Testis (tissue), 2 donors: ENCODE measurements at regions not wholly inside any gene's neighbourhood (a gene's known extent, or its start where the extent isn't known, plus 50 kb on each side); places are given as distances from the start of the nearest gene placed in this dataset.

ENCODE experiments used
- DNase-seq: peaks from one replicate; pipeline ENCODE4 v3.0.0-alpha.2; 2019
- H3K27ac ChIP-seq, 2 donors: fragments of 200-600 bp; sonication (generic); one replicate each; pipeline ENCODE4 v1.5.1; 2019
- H3K27me3 ChIP-seq: fragments of 200-600 bp; sonication (generic); one replicate; pipeline ENCODE4 v1.5.1; 2019
- H3K36me3 ChIP-seq: fragments of 200-600 bp; sonication (generic); one replicate; pipeline ENCODE4 v1.5.1; 2017; ENCODE audit warnings: low read depth; ENCODE audit errors: missing control alignments
- H3K4me1 ChIP-seq: fragments of 200-600 bp; sonication (generic); one replicate; pipeline ENCODE4 v1.5.1; 2019
- H3K4me3 ChIP-seq, 2 donors: fragments of 200-600 bp; sonication (generic); one replicate each; pipeline ENCODE4 v1.5.1; 2017 to 2019
- H3K9me3 ChIP-seq: fragments of 200-600 bp; sonication (generic); one replicate; pipeline ENCODE4 v1.5.1; 2017
- POLR2A ChIP-seq: fragments of 450-650 bp; IDR thresholded peaks from one replicate; pipeline ENCODE4 v1.6.1; 2017; ENCODE audit warnings: antibody characterized with exemption, mild to moderate bottlenecking, moderate library complexity
- WGBS, 2 donors: methylation state at CpG; one replicate each; pipeline ENCODE4 v1.1.5; 2018; 5-methylcytosine and 5-hydroxymethylcytosine counted together
- intact Hi-C: fragments of 100-400 bp; cut with DNase I; formaldehyde crosslinking; loops from one replicate; pipeline ENCODE4 v1.15.1; 2023; ENCODE audit warnings: low total_unique reads
- TF ChIP-seq, protein P1 (sequence below), 3 experiments: fragments of 450-650 bp in 2 of 3; fragments of 200-600 bp in 1 of 3; sonication (generic) in 1 of 3; IDR thresholded peaks; one replicate each; pipeline ENCODE4 v1.5.1; 2016 to 2019; ENCODE audit warnings: antibody characterized with exemption in 3 of 3, mild to moderate bottlenecking in 2 of 3, moderate library complexity in 1 of 3

DNA sequence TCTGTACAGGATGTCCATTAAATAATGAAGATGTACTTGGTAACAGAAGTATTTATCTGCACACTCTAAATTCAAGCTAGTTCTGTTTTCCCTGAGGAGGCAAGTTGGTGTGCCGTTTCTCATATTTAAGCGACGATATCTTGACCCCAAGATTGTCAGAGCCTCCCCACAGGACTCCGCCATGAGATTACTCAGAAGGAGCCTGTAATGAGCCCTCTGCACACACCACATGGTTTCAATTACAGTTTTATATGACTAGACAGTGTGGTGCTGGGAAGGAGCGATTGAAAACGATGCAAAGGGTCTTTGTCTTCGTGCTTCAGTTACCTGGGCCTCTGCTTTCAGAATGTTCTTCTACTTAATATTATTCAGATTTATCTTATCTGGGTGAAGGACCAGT is 840.4 kb upstream of the WWC1 start:
- H3K4me3 ChIP-seq: no peak overlapping the region
- DNase-seq: no peak
- no peaks in the 10 kb centered on the region for H3K27me3 ChIP-seq
- H3K36me3 ChIP-seq: no peaks in the 10 kb centered on the region
- no peaks in the 10 kb centered on the region for H3K9me3 ChIP-seq
- 37 to 59% methylated on average over 7 of the region's 7 CpGs for WGBS, 2 donors
- H3K27ac ChIP-seq: no peak overlapping the region
- H3K4me1 ChIP-seq: no peaks in the 10 kb centered on the region
- intact Hi-C loops: no loop called here
- TF ChIP-seq, protein P1, sequence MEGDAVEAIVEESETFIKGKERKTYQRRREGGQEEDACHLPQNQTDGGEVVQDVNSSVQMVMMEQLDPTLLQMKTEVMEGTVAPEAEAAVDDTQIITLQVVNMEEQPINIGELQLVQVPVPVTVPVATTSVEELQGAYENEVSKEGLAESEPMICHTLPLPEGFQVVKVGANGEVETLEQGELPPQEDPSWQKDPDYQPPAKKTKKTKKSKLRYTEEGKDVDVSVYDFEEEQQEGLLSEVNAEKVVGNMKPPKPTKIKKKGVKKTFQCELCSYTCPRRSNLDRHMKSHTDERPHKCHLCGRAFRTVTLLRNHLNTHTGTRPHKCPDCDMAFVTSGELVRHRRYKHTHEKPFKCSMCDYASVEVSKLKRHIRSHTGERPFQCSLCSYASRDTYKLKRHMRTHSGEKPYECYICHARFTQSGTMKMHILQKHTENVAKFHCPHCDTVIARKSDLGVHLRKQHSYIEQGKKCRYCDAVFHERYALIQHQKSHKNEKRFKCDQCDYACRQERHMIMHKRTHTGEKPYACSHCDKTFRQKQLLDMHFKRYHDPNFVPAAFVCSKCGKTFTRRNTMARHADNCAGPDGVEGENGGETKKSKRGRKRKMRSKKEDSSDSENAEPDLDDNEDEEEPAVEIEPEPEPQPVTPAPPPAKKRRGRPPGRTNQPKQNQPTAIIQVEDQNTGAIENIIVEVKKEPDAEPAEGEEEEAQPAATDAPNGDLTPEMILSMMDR (IDR thresholded peaks at IDR 0.05): no peak
- no peak for TF ChIP-seq POLR2A

DNA sequence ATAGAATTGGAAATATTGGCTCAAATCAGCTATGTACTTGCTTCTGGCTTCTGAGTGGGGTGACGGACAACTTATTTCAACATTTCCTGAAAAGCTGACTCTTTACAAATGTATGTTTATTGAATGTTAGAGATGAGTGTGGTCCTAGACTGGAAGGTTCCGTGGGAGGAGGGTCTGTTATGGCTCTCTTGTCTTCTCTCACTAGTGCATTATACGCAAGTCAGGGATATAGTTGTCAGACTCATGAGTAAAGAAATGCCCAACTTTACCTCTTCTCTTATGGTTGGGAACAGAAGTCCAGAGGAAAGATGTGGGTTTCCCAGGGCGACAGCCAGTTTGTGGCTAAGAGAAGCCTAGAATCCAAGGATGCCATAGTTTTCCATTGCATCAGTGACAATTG is 839.3 kb upstream of the WWC1 start:
- 81 to 82% methylated on average over 4 of the region's 4 CpGs for WGBS, 2 donors
- H3K36me3 ChIP-seq: no peaks in the 10 kb centered on the region
- TF ChIP-seq POLR2A: no peak
- TF ChIP-seq, protein P1 (IDR thresholded peaks at IDR 0.05): no peak
- H3K27me3 ChIP-seq: no peaks in the 10 kb centered on the region
- H3K4me1 ChIP-seq: no peaks in the 10 kb centered on the region
- H3K9me3 ChIP-seq: no peaks in the 10 kb centered on the region
- H3K27ac ChIP-seq: no peak overlapping the region
- intact Hi-C loops: no loop called here
- no peak overlapping the region for H3K4me3 ChIP-seq
- no peak for DNase-seq

DNA sequence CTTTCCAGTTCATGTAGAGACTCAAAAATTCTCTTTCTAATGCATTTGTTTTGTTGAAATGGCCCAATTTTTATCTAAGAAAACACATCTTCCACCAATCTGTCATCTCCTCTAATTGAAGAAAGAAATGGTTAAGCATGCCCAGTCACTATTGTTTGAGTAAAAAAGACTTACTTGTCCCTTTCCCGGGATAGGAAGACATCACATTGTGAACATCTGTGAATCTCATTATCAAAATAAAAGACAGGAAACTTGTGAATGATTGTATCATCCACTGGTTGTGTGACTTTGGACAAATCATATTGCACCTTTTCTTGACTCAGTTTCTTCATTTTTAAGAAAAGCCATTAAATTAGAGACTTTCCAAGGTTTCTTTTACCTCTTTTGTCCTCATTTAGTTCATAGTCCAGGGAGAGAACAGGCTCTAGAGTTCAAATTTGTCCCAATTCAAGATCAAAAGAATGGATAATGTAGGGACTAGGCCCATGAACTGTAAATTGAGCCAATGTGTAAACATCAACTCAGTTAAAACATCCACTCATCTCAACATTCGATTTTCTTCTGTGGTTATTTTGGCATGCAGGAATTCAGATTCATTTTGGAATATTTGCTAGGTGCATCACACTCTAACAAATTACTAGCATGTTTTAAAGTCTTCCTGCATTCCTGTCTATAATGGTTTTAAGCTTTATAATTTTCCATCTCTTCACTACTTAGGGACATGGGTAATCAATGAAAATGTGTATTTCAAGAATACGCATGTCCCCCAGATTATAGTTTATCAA is 838.0 kb upstream of the WWC1 start:
- H3K36me3 ChIP-seq: no peaks in the 10 kb centered on the region
- TF ChIP-seq, protein P1 (IDR thresholded peaks at IDR 0.05): no peak
- no peak for TF ChIP-seq POLR2A
- no peaks in the 10 kb centered on the region for H3K9me3 ChIP-seq
- no peak for DNase-seq
- no peaks in the 10 kb centered on the region for H3K4me1 ChIP-seq
- H3K4me3 ChIP-seq: no peak overlapping the region
- no peak overlapping the region for H3K27ac ChIP-seq
- no peaks in the 10 kb centered on the region for H3K27me3 ChIP-seq
- WGBS, 2 donors: 86 to 93% methylated on average over 3 of the region's 3 CpGs
- intact Hi-C loops: no loop called here

DNA sequence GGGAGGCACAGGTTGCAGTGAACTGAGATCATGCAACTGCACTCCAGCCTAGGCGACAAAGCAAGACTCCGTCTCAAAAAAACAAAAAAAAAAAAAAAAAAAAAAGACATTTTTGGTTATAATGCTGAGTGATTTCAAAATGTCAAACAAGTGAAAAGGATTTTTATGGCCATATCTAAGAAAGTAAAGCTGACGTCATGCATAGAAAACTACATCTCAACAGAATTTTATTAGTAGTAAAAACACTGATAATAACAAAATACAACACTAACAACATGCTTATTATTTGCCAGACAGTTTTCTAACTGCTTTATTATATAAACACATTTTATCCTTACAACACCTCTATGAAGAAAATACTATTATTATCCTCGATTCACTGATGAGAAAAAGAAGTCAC is 833.0 kb upstream of the WWC1 start:
- H3K27ac ChIP-seq: no peak overlapping the region
- WGBS, 2 donors: 64 to 76% methylated on average over 2 to 4 of the region's 4 CpGs
- no peaks in the 10 kb centered on the region for H3K27me3 ChIP-seq
- no peak for DNase-seq
- H3K36me3 ChIP-seq: no peaks in the 10 kb centered on the region
- TF ChIP-seq POLR2A: no peak
- TF ChIP-seq, protein P1 (IDR thresholded peaks at IDR 0.05): no peak
- H3K9me3 ChIP-seq: no peaks in the 10 kb centered on the region
- intact Hi-C loops: no loop called here
- H3K4me3 ChIP-seq: no peak overlapping the region
- H3K4me1 ChIP-seq: no peaks in the 10 kb centered on the region

DNA sequence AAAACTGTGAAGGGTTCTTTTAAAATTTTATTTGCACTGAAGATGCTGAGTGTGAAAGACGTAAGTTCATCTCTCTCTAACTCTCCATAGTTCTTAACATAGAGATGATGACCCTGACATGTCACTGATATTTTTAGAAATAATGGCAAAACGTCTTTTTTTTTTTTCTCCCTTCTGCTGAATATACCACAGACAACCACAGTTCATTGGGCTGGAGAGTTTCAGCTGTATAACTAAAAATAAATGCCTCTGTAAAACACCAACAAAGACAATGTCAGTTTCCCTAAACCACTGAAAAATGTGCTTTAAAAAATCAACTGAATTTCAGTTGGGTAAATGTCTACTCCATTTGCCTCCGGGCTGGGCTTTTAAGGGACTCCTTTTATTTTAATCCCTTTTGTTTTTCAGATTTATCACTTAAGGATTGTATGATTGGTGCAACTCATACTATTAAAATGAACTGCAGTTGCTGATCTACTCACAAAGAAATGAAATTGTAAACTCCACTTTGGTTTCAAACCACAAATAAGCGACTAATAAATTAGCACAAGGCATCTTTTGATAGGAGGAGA is 830.9 kb upstream of the WWC1 start:
- H3K27me3 ChIP-seq: no peaks in the 10 kb centered on the region
- TF ChIP-seq, protein P1 (IDR thresholded peaks at IDR 0.05): no peak
- TF ChIP-seq POLR2A: no peak
- no peak overlapping the region for H3K4me3 ChIP-seq
- H3K36me3 ChIP-seq: no peaks in the 10 kb centered on the region
- WGBS, 2 donors: 69 to 73% methylated on average over 4 of the region's 4 CpGs
- no peak overlapping the region for H3K27ac ChIP-seq
- intact Hi-C loops: no loop called here
- no peaks in the 10 kb centered on the region for H3K9me3 ChIP-seq
- DNase-seq: no peak
- no peaks in the 10 kb centered on the region for H3K4me1 ChIP-seq
